ENCODE measurements at regions not wholly inside any gene's neighbourhood (a gene's known extent, or its start where the extent isn't known, plus 50 kb on each side); places are given as distances from the start of the nearest gene placed in this dataset.

DNA sequence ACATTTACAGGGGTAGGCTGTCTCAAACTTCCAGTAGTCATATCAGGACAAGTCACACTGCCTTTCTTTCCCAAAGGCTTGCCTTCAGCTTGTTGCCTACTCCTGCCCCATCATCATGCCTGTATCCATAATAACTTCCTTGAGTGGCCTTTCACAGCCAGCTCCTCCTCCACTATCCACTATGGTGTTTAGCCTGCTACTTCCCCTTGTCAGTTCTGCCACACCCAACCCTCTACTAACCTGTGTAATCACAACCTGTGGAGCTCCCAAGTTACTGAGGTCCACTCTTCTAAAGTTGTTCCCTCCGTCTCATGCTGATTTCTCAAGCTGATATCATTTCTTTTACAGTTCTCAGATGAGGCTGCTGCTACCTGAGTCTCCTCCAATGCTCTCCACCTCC, 159.9 kb downstream of the BMP4 start:
- Histone ChIP-seq H3K4me2 (ENCODE audit: low read depth, low read length, poor library complexity, severe bottlenecking) (no peak overlapping the region), H3K36me3 (ENCODE audit: low read length) (no peaks in the 10 kb centered on the region), H3K79me2 (ENCODE audit: insufficient read depth, low read length) (no peaks in the 10 kb centered on the region), H4K20me1 (ENCODE audit: low read depth, low read length) (no peaks in the 10 kb centered on the region), H3F3A (ENCODE audit: insufficient read depth) (no peaks in the 10 kb centered on the region), H2AFZ (ENCODE audit: low read depth, low read length, severe bottlenecking) (no peak overlapping the region), H3K4me3 (ENCODE audit: insufficient read depth, low read length, poor library complexity, severe bottlenecking) (no peak overlapping the region), H3K27ac (ENCODE audit: low read depth, low read length) (no peak overlapping the region), H3K9ac (ENCODE audit: low read length) (no peak overlapping the region), H3K9me2 (replicated peaks; ENCODE audit: insufficient read depth, low read length) (no peaks in the 10 kb centered on the region), H3K9me3 (ENCODE audit: insufficient read depth, low read length) (no peaks in the 10 kb centered on the region), H3K27me3 (ENCODE audit: low read length) (no peaks in the 10 kb centered on the region)
- no peak for TF ChIP-seq EZH2phosphoT487 (conservative IDR thresholded peaks at IDR 0.05; ENCODE audit: low read length)
- TF ChIP-seq CTCF (IDR thresholded peaks at IDR 0.05; ENCODE audit: insufficient read depth, low read length, poor library complexity, severe bottlenecking), result no peak

- no peaks in the 10 kb centered on the region for H3K9me2 ChIP-seq (replicated peaks; ENCODE audit: insufficient read depth, low read length)
- no peaks in the 10 kb centered on the region for H3K27me3 ChIP-seq (ENCODE audit: low read length)
- H3K4me3 ChIP-seq (ENCODE audit: insufficient read depth, low read length, poor library complexity, severe bottlenecking), result no peak overlapping the region
- no peaks in the 10 kb centered on the region for H3F3A ChIP-seq (ENCODE audit: insufficient read depth)
- no peak overlapping the region for H2AFZ ChIP-seq (ENCODE audit: low read depth, low read length, severe bottlenecking)
- no peaks in the 10 kb centered on the region for H4K20me1 ChIP-seq (ENCODE audit: low read depth, low read length)
- no peaks in the 10 kb centered on the region for H3K36me3 ChIP-seq (ENCODE audit: low read length)
- TF ChIP-seq CTCF (IDR thresholded peaks at IDR 0.05; ENCODE audit: insufficient read depth, low read length, poor library complexity, severe bottlenecking) (no peak), EZH2phosphoT487 (conservative IDR thresholded peaks at IDR 0.05; ENCODE audit: low read length) (no peak)
- H3K9ac ChIP-seq (ENCODE audit: low read length), result no peak overlapping the region
- H3K9me3 ChIP-seq (ENCODE audit: insufficient read depth, low read length), result no peaks in the 10 kb centered on the region
- H3K27ac ChIP-seq (ENCODE audit: low read depth, low read length), result no peak overlapping the region
- H3K79me2 ChIP-seq (ENCODE audit: insufficient read depth, low read length), result no peaks in the 10 kb centered on the region
- H3K4me2 ChIP-seq (ENCODE audit: low read depth, low read length, poor library complexity, severe bottlenecking), result no peak overlapping the region
These were observed 162.7 kb downstream of the BMP4 start for GRCh38 chr14:53793790-53794505.

DNA sequence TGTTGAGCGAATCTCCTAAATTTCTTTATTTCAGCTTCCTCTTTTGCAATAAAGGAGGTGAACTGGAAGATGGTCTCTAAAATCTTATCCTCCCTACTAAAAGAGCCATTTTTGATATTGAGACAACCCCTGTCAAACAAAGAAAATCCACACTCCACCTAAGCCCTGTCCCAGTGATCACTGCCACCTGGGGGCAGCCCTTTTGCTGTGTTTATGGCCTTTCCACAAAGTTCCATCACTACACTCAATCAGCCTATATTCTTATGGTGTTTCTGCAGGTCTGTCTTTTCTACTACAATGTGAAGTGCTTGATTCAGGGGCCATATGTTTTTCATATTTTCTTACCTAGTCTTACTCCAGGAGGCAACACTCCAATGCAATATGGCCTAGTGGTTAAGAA, 163.7 kb downstream of the BMP4 start:
- no peak overlapping the region for H3K27ac ChIP-seq (ENCODE audit: low read depth, low read length)

More for the DNA sequence above, 163.7 kb downstream of the BMP4 start:
- no peaks in the 10 kb centered on the region for H4K20me1 ChIP-seq (ENCODE audit: low read depth, low read length)
- no peak overlapping the region for H3K4me3 ChIP-seq (ENCODE audit: insufficient read depth, low read length, poor library complexity, severe bottlenecking)
- no peaks in the 10 kb centered on the region for H3F3A ChIP-seq (ENCODE audit: insufficient read depth)
- no peaks in the 10 kb centered on the region for H3K9me3 ChIP-seq (ENCODE audit: insufficient read depth, low read length)
- H3K79me2 ChIP-seq (ENCODE audit: insufficient read depth, low read length), result no peaks in the 10 kb centered on the region
- TF ChIP-seq CTCF (IDR thresholded peaks at IDR 0.05; ENCODE audit: insufficient read depth, low read length, poor library complexity, severe bottlenecking) (no peak), EZH2phosphoT487 (conservative IDR thresholded peaks at IDR 0.05; ENCODE audit: low read length) (no peak)
- no peaks in the 10 kb centered on the region for H3K9me2 ChIP-seq (replicated peaks; ENCODE audit: insufficient read depth, low read length)
- no peak overlapping the region for H2AFZ ChIP-seq (ENCODE audit: low read depth, low read length, severe bottlenecking)
- no peaks in the 10 kb centered on the region for H3K36me3 ChIP-seq (ENCODE audit: low read length)
- no peaks in the 10 kb centered on the region for H3K27me3 ChIP-seq (ENCODE audit: low read length)
- H3K4me2 ChIP-seq (ENCODE audit: low read depth, low read length, poor library complexity, severe bottlenecking), result no peak overlapping the region
- H3K9ac ChIP-seq (ENCODE audit: low read length), result no peak overlapping the region

All from SU-DHL-6 (cell line).